ENCODE measurements at regions not wholly inside any gene's neighbourhood (a gene's known extent, or its start where the extent isn't known, plus 50 kb on each side); places are given as distances from the start of the nearest gene placed in this dataset.

DNA sequence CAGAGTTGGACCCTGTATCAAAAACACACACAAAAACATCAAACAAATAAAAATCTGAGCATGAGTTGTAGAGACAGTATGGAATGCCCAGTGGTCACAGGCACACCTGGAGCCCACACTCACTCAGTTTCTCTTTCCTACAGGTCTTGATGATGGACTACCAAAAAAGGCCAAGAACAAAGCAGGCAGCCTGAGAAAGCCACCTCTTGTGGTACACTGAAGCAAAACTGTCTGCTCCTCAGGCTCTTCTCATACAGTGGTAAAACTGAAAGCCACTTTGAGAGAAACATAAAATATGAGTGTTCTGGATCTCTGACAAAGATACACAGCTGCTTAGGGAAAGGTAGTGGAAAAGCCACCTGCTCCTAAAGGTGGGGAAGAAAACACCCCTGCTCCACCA is 1206.9 kb downstream of the FSTL5 start:
- TF ChIP-seq GATA3 (IDR thresholded peaks at IDR 0.05; ENCODE audit: low read depth, low read length): no peak
- no peak for TF ChIP-seq GATA2 (IDR thresholded peaks at IDR 0.05; ENCODE audit: low read depth, low read length)
